ENCODE measurements at regions not wholly inside any gene's neighbourhood (a gene's known extent, or its start where the extent isn't known, plus 50 kb on each side); places are given as distances from the start of the nearest gene placed in this dataset.

DNA sequence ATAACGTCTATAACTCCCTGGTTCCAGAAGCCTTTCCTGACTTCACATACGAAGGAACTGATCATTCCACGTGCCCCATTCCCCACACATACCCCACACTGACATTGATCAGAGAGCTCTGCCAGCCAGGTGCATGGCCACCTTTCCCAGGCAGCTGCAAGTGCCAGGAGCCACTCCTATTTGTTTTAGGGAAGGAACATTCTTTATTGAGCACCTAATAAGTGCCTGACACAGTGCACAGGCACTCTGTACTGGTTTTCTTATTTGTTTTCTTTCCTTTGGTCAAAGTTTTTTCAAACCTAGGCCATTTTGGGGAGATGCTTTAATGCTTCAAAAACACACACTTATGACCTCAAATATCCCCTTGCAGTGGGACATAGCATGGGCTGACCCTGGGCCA is 50.0 kb downstream of the PITPNM2 start:
- DNase-seq (ENCODE audit: low read depth in 1 of 2, low spot score in 1 of 2), result no peak

- DNase-seq (ENCODE audit: low read depth in 1 of 2, low spot score in 1 of 2), result no peak
Observed at GRCh38 chr12:123100450-123100849, 50.4 kb downstream of the PITPNM2 start.

- DNase-seq (ENCODE audit: low read depth in 1 of 2, low spot score in 1 of 2), result no peak
Observed at GRCh38 chr12:123099560-123100192, 51.2 kb downstream of the PITPNM2 start.

GRCh38 chr12:123098780-123099179 is 52.1 kb downstream of the PITPNM2 start:
- no peak for DNase-seq (ENCODE audit: low read depth in 1 of 2, low spot score in 1 of 2)

GRCh38 chr12:123097561-123098084 is 53.3 kb downstream of the PITPNM2 start:
- no peak for DNase-seq (ENCODE audit: low read depth in 1 of 2, low spot score in 1 of 2)

- no peak for DNase-seq (ENCODE audit: low read depth in 1 of 2, low spot score in 1 of 2)
Observed at GRCh38 chr12:123096741-123097140, 54.1 kb downstream of the PITPNM2 start.

GRCh38 chr12:123096182-123096581 is 54.7 kb downstream of the PITPNM2 start:
- DNase-seq (ENCODE audit: low read depth in 1 of 2, low spot score in 1 of 2), result no peak

DNA sequence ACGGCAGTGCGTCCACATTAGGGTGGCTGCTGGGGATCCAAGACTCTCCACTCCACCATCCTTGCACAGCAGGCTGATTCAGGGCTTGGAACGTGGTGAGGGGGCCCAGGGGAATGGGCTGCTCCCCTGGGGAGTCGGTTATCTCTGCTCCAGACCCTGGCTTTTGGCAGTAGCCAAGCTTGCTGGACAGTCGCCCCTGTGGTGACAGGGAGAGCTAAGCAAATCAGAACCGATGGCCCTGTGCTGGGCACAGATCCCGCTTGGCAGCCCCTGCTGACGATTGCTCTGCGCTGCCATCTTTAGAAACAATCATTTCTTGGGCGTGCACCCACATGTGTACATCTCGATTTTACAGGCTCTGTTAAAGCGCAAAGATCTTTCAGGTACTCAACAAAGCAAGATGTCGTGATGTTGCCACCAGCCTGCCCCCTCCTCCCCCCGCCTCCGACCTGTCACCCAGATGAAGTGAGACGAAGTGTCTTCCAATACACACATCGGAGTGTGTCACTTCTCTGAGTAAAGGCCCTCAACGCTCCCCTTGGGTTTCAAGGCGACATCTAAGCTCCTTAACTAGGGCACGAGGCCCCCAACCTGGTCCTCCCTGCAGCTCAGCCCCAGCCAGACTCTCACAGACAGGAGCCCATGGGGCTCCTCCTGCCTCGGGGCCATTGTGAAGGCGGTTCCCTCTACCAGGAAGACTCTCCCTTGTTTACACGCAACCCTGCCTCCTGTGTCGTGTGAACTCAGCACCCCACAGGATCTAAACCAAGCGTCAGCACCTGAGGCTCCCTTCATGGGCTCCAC is 55.6 kb downstream of the PITPNM2 start:
- DNase-seq (ENCODE audit: low read depth in 1 of 2, low spot score in 1 of 2), result no peak

DNA sequence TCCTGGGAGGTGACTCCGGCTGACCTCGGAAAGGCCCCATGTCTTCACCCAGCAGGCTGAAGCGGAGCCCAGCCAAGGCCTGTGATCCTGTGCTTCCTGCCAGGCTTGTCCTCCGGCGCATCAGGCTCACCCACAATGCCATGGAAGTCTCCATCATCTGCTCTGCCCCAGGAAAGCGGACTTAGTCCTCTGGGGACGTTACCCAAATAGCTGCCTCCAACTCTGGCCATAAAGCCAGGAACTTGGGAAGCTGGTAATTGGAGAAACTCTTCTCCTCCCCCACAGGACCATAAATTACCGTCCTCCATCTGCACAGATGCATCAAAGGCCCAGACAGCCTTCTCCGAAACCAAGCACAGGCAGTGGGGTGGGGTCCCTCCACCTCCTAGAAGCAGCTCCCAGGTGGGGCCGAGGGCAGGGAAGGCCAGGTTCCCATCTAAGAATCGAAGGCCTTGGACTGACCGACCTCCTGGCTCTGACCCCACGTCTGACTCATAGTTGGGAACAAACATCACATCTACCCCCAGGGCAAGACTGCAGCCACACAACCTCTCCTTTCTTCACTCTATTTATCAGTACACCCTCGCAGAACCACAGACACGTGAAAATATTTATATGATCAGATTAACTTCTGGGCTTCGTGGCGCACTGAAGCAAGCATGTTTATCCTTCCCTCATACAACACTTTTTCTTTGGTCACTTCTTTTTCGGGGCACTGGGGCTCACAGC is 56.4 kb downstream of the PITPNM2 start:
- DNase-seq (ENCODE audit: low read depth in 1 of 2, low spot score in 1 of 2), result no peak

- DNase-seq (ENCODE audit: low read depth in 1 of 2, low spot score in 1 of 2), result no peak
Observed at GRCh38 chr12:123092866-123093265, 58.0 kb downstream of the PITPNM2 start.

GRCh38 chr12:123091230-123092150 is 59.4 kb downstream of the PITPNM2 start:
- DNase-seq (ENCODE audit: low read depth in 1 of 2, low spot score in 1 of 2), result no peak

GRCh38 chr12:123089631-123090353 is 61.1 kb downstream of the PITPNM2 start:
- DNase-seq (ENCODE audit: low read depth in 1 of 2, low spot score in 1 of 2), result no peak

- no peak for DNase-seq (ENCODE audit: low read depth in 1 of 2, low spot score in 1 of 2)
Observed at GRCh38 chr12:123089140-123089539, 61.8 kb downstream of the PITPNM2 start.

GRCh38 chr12:123085730-123086487 is 65.0 kb downstream of the PITPNM2 start:
- DNase-seq (ENCODE audit: low read depth in 1 of 2, low spot score in 1 of 2), result no peak

GRCh38 chr12:123085066-123085465 is 65.8 kb downstream of the PITPNM2 start:
- no peak for DNase-seq (ENCODE audit: low read depth in 1 of 2, low spot score in 1 of 2)

- DNase-seq (ENCODE audit: low read depth in 1 of 2, low spot score in 1 of 2), result no peak
Observed at GRCh38 chr12:123083661-123084571, 67.0 kb downstream of the PITPNM2 start.

GRCh38 chr12:123080634-123081033 is 70.3 kb downstream of the PITPNM2 start:
- no peak for DNase-seq (ENCODE audit: low read depth in 1 of 2, low spot score in 1 of 2)

DNA sequence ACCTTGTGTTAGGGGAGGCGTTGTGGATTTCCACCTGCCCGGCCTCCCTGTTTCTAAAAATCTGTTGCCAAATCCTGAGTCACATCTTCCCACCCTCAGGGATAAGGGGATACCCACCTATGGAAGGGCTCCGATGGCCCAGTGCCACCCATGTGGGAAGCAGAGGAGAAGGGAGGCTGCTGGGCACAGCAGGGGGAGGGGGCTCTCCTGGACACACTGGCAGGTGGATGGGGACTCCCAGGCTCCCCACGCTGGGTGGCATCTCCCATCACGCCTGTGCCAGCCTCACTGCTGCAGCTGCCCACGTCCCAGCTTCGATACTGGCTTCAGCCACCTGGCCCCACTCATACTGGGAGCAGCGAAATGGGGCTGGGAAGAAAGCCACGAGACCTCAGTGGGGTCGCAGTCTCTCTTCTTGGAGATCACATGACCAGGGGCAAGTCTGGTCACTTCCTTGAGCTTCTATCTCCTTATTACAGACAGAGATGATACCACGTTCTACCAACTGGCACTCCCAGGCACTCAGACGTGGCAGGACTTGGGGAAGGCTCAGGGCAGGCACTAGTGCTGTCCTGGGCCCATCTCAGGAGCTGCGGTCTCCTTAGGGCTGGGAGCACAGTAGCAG is 72.2 kb downstream of the PITPNM2 start:
- no peak for DNase-seq (ENCODE audit: low read depth in 1 of 2, low spot score in 1 of 2)
